ENCODE measurements at regions not wholly inside any gene's neighbourhood (a gene's known extent, or its start where the extent isn't known, plus 50 kb on each side); places are given as distances from the start of the nearest gene placed in this dataset.

- H3K79me2 ChIP-seq (ENCODE audit: control insufficient read depth in 1 of 2, insufficient read depth in 2 of 2, low read length in 2 of 2): no peaks in the 10 kb centered on the region
- H4K5ac ChIP-seq (ENCODE audit: insufficient read length, low read depth, low read length): no peak overlapping the region
- no peaks in the 10 kb centered on the region for H3K36me3 ChIP-seq (ENCODE audit: control insufficient read depth in 2 of 4, insufficient read depth in 4 of 4, low read length in 3 of 4)
- H3K27ac ChIP-seq (ENCODE audit: low read depth, low read length): no peak overlapping the region
- no peaks in the 10 kb centered on the region for H3K23me2 ChIP-seq (ENCODE audit: low read depth, low read length)
- no peak overlapping the region for H2AK5ac ChIP-seq (ENCODE audit: low read depth, low read length)
- no peak overlapping the region for H2BK20ac ChIP-seq (ENCODE audit: low read length)
- FAIRE-seq: no peak
- 94% methylated on average over 3 of the region's 3 CpGs; no CpG with 5 or more reads in 1 of the 2 experiments for WGBS, 2 experiments (ENCODE audit: extremely low coverage in 1 of 2, insufficient coverage in 1 of 2, insufficient read length in 1 of 2, insufficient replicate concordance in 2 of 2, low coverage in 1 of 2, low lambda C conversion rate in 2 of 2, missing lambda C conversion rate in 1 of 2)
- H2AFZ ChIP-seq (ENCODE audit: low read length): no peak overlapping the region
- no peak overlapping the region for H2BK5ac ChIP-seq (ENCODE audit: low read depth, low read length)
- no peaks in the 10 kb centered on the region; a peak in 1 of 4 replicates for H3K9me3 ChIP-seq (ENCODE audit: insufficient read depth in 2 of 2, low read depth in 1 of 2, low read length in 1 of 2)
- H2BK120ac ChIP-seq (replicated peaks; ENCODE audit: low read depth, low read length): no peak overlapping the region
- H3K79me1 ChIP-seq (ENCODE audit: low read depth, low read length): no peaks in the 10 kb centered on the region
- H3K4ac ChIP-seq (replicated peaks; ENCODE audit: insufficient read length, low read depth, low read length): no peak overlapping the region
- no peak overlapping the region for H3K56ac ChIP-seq (replicated peaks; ENCODE audit: insufficient read length, low read depth, low read length)
- H2BK12ac ChIP-seq (ENCODE audit: low read depth, low read length): no peak overlapping the region
- POLR2A ChIA-PET (ENCODE audit: partially characterized antibody): no interaction called here
- no peaks in the 10 kb centered on the region for H3K4me1 ChIP-seq (replicated peaks in 1 of 4; ENCODE audit: control insufficient read depth in 3 of 4, insufficient read depth in 4 of 4, low read length in 3 of 4)
- no peak overlapping the region for H4K8ac ChIP-seq (ENCODE audit: extremely low read depth, insufficient read depth, low read length)
- H3K23ac ChIP-seq (ENCODE audit: insufficient read length): no peak overlapping the region
- TF ChIP-seq NANOG (IDR thresholded peaks at IDR 0.05; ENCODE audit: insufficient read depth, low read depth, low read length, poor library complexity, severe bottlenecking) (no peak), PHF8 (conservative IDR thresholded peaks at IDR 0.05; ENCODE audit: low read depth, low read length) (no peak), YY1 (IDR thresholded peaks at IDR 0.05; ENCODE audit: low read depth, low read length) (no peak), GTF2F1 (IDR thresholded peaks at IDR 0.05; ENCODE audit: borderline replicate concordance, low read depth, low read length) (no peak), CBX8 (IDR thresholded peaks at IDR 0.05; ENCODE audit: borderline replicate concordance, low read depth, low read length) (no peak), CTBP2 (IDR thresholded peaks at IDR 0.05; ENCODE audit: borderline replicate concordance, insufficient read depth, insufficient read length, low read length) (no peak), POU5F1 (IDR thresholded peaks at IDR 0.05; ENCODE audit: low read depth, low read length) (no peak), HDAC6 (IDR thresholded peaks at IDR 0.05; ENCODE audit: low read depth, low read length) (no peak), SP1 (IDR thresholded peaks at IDR 0.05; ENCODE audit: low read depth, low read length) (no peak), SP2 (IDR thresholded peaks at IDR 0.05; ENCODE audit: low read length) (no peak), SRF (IDR thresholded peaks at IDR 0.05; ENCODE audit: low read depth, low read length) (no peak)
- TF ChIP-seq, protein P1, sequence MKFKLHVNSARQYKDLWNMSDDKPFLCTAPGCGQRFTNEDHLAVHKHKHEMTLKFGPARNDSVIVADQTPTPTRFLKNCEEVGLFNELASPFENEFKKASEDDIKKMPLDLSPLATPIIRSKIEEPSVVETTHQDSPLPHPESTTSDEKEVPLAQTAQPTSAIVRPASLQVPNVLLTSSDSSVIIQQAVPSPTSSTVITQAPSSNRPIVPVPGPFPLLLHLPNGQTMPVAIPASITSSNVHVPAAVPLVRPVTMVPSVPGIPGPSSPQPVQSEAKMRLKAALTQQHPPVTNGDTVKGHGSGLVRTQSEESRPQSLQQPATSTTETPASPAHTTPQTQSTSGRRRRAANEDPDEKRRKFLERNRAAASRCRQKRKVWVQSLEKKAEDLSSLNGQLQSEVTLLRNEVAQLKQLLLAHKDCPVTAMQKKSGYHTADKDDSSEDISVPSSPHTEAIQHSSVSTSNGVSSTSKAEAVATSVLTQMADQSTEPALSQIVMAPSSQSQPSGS (IDR thresholded peaks at IDR 0.05; ENCODE audit: low read length): no peak
- H3K14ac ChIP-seq (ENCODE audit: insufficient read length): no peak overlapping the region
- no peak for DNase-seq (ENCODE audit: low read depth in 1 of 2, low spot score in 2 of 2)
- no peak overlapping the region for H3K4me2 ChIP-seq (ENCODE audit: insufficient read depth in 1 of 2, low read depth in 2 of 2, low read length in 2 of 2)
- no peaks in the 10 kb centered on the region for H4K20me1 ChIP-seq (replicated peaks in 1 of 2; ENCODE audit: control insufficient read depth in 1 of 2, insufficient read depth in 2 of 2, low read length in 2 of 2)
- H2BK15ac ChIP-seq (ENCODE audit: low read length): no peak overlapping the region
- CTCF ChIA-PET (ENCODE audit: partially characterized antibody): no interaction called here
- H3K9ac ChIP-seq (replicated peaks in 1 of 4; ENCODE audit: extremely low read depth in 1 of 4, low read depth in 3 of 4, low read length in 3 of 4): no peak overlapping the region
- H3K4me3 ChIP-seq (ENCODE audit: extremely low read depth in 1 of 4, insufficient read depth in 2 of 4, low read depth in 3 of 4, low read length in 4 of 4): no peak overlapping the region
- no peaks in the 10 kb centered on the region for H3K27me3 ChIP-seq (replicated peaks in 1 of 4; ENCODE audit: control insufficient read depth in 3 of 4, extremely low read depth in 1 of 4, insufficient read depth in 3 of 4, low read length in 3 of 4)
- H4K91ac ChIP-seq (replicated peaks; ENCODE audit: insufficient read length, low read length): no peak overlapping the region
- no peak overlapping the region for H3K18ac ChIP-seq (ENCODE audit: extremely low read depth, low read length)
Measured at GRCh38 chr9:126248680-126249079, 77.9 kb upstream of the MVB12B start.
